GM18858 (cell line): ENCODE measurements at regions not wholly inside any gene's neighbourhood (a gene's known extent, or its start where the extent isn't known, plus 50 kb on each side); places are given as distances from the start of the nearest gene placed in this dataset.

Experiments used
- ATAC-seq: cut with Tn5 transposase; IDR thresholded peaks from one replicate; pipeline ENCODE4 v1.9.1; 2021; ENCODE audit not compliant: unreplicated experiment

DNA sequence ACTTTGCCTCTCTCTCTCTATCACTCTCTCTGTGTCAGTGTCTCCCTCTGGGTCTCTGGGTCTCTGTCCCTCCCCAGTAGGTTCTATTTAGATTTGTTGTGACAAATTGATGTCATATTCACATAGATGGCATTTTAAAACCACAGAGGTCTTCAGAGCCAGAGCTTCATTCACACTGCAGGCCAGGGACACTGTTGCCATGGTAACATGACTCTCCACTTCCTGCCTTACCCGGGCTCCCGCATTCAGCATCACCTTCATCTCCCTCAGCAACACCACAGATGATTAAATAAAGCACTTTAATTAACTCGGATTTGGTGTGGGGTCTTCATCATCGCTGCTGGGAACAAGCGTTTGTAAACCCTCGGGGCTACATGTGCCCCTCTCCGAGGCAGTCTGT, 132.6 kb downstream of the ETS2 start:
- ATAC-seq, result no peak

DNA sequence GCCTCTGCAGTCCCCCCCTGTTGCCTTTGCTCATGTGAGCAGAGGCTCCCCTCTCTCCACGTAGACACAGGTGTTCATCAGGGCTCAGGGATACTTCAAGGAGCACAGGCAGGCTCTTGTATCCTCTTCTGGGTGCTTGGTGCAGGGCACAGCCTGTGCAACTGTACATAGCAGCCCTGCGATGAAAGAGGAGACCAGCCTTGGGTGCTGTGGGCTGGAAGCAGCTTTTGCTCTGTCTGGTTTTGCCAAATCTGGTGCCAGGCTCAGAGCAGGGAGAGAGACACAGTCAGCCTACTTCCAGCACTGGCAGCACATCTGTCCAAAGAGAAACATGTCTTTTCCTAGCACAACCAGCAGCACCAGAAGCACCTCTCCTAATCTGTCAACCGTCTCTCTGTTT, 132.1 kb downstream of the ETS2 start:
- ATAC-seq, result no peak

DNA sequence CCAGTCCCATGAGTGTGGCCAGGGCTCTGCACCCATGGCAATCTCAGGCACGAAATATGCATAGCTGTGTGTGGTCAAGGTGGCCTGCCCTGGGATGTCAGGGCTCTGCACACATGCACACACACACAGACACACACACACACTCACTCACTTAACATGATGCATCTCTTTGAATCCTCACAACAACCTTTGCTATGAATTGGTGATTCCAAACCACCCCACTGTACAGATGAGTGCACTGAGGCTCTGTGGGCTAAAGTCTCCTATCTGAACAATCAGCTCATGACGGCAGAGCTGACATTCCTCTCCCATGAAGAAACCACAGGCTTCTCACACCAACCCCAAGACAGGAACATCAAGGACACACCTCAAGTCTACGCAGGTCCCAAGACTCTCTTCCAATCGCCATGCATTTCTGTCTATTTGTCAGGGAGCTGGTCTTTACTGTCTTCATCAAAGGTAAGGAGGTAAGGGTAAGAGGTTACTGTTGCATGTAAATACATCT, 131.6 kb downstream of the ETS2 start:
- no peak for ATAC-seq

DNA sequence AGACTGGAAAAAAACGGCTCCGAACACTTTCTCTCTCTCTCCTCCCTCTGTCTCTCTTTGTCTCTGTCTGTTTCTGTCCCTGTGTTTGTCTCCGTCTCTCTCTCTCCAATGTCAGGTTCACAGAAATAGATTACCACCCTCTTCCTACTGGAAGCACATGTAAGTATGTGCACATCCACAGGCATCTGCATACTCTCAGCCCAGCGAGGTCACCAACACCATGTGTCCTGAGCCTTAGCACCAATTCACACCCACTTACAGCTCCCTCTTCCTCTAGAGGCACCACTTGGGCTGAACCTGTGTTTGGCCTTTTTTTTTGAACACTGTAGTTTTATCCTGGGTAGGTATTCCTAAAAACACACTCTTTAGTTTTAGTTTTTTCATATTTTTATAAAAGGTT, 130.5 kb downstream of the ETS2 start:
- ATAC-seq, result no peak

DNA sequence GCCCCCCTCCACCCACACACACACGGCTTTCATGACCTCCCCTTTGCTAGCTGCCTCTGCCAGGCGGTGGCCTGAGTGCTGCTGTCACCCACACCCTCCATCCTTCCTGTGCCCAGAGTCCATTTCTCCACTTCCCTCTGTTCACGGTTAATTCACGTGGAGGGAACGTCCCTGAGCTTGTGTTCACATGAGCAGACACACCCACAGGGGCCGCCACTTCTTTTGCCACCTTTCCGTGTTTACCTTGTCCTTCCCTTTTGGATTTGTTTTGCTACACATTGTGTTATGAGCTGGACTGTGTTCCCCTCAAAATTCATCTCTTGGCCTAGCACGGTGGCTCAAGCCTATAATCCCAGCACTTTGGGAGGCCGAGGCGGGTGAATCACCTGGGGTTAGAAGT, 128.0 kb downstream of the ETS2 start:
- no peak for ATAC-seq

DNA sequence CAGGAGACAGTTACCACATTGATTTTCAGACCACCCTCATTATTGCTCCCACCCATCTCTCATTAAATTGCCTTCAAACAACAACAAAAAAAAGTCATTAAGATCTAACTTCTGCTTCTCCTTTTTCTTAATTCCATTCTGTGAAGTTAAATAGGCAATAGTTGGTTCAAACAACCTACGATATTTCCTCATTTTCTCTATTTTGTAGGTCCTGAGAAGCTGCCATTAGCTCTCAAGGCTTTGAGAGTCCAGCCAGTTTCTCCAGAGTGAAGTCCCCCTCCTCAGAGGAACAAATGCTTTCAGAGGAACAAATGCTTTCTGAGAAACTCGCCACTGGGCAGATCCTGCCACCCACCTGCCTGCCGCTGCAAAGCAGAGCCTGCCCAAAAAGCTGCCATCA, 125.6 kb downstream of the ETS2 start:
- no peak for ATAC-seq

DNA sequence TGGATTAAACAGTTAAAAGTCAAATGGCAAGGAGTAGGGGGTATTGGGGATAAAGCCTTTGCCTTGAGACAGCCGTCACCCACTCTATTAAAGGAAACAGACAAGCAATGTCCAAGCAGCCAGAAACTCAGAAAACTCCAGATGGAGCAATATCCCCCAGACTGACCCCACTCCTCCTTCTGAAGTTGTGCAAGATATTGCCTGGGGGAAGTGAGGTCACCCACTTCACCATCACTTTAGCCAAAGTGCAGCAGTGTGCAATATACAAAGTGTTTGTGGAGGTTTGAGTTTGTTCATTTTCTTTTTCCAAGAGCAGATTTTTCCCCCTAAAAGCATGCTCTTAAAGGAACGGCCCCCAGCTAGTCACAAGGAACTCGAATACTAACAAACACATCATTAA, 125.1 kb downstream of the ETS2 start:
- no peak for ATAC-seq

DNA sequence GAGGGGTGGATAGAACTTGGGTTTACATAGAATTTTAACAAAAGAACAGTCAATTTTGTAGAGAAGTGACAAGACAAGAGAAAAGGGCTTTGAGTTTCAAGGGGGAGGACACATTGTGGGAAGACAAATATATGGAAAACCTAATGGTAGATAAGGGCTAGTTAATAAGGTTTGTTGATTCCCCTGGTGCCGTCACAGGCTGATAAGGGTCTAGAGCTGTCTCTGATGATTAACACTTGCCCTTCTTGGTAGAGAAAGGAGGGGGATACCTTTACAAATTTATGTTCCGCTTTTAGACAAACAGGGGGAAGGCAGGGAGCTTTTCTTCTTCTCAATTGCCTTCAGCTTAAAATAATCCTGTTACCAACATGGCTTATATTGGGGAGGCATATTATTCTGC, 124.3 kb downstream of the ETS2 start:
- no peak for ATAC-seq

DNA sequence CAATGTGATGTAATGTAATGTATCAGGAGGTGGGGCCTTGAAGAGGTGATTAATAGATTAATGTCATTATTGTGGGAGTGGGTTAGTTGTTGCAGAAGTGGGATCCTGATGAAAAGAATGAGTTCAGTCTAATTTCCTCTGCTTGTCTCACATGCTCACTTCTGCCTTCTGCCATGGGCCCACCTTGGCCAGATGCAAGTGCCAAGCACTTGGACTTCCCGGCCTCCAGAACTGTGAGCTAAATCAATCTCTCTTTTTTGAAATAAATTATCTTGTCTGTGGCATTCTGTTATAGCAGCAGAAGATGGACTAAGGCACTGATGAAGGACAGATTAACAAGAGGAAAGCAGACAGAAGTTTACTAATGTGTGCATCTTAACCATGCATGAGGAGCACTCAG, 123.9 kb downstream of the ETS2 start:
- no peak for ATAC-seq

DNA sequence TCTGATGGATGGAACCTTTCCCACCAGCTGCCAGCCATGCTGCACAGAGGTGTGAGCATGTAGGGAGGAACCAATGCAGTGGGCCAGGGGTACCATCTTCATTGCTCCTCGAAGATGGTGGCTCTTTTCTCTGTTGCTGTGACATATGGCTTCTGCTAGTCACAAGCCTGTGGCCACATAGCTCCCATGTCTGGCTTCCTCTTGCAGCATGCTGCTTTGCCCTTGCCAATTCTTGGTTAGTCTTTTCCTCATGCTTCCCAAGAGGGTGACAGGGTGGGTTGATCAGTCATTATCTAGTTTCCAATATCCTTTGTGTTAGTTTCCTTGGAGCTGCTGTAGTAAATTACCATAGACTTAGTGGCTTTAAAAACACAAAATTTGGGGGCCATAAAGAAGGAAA, 123.4 kb downstream of the ETS2 start:
- ATAC-seq, result no peak

DNA sequence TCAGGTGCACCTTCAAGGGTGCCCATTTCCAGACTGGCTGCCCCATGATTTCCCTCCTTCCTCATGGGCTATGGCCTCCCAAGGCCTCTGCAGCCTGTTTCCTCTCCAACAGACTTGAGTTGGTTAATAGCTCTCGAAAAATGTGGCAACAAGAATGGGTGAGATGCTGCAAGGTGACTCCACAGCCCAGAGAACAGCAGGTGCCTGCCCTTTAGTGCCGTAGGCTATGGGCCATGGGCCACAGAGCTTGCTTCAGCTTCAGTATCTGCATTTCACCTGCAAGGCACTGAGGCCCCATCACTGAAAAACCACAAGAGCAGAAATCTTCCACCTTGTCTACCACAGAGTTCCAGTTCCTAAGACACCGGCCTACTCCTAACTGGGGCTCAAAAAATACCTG, 122.0 kb downstream of the ETS2 start:
- ATAC-seq, result no peak

DNA sequence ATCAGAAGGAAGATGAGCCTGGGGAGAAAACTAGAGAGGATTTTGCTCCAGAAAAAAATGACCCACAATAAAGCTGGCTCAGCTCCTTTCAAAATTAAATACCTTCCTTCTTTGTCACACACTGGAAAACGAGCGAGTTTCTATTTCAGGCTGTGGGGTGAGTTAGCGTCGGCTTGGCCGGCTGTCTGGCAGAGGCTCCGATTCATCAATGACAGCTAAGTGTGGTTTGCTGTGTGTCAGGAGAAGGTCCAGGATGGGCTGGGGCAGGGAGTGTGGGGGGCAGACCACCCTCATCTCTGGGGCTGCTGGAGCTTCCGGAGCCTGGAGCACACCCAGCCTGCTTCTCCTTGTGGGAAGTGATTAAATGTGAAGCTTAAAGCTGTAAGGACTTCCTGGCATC, 120.2 kb downstream of the ETS2 start:
- ATAC-seq, result no peak

DNA sequence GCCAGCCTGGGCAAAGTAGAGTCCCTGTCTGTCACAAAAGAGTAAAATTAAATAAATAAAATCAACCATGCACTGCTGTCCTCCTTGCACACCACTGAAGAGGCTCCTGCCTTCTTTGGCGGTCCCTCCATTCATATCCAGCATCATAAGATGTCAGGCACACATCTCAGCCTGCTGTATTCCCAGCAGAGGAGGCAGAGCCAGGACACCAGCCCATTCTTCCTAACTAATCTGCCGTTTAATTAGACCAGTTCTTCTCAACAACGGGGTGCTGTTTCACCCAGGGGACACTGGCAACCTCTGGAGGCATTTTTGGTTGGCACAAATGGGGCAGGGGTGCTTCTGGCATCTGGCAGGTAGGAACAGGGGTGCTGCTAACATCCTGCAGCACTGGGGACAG, 119.7 kb downstream of the ETS2 start:
- ATAC-seq, result no peak

DNA sequence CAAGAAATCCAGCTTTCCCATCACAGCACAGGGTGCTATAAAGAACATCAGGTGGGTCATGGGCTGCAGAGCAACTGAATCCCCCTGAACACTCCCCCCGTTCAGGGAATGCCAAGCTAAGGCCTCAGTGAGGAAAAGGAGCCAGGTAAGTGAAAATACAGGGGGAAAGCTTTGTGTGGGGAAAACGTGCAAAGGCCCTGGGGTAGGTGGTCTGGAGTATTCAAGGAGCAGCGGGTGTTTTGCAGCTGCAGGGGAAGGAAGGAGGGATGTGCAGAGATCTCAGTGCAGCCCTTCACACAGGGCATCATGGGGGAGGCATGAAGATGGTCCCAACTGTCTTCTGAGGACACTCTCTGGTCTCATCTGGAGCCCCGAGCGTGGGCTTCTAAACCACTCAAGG, 119.2 kb downstream of the ETS2 start:
- no peak for ATAC-seq

DNA sequence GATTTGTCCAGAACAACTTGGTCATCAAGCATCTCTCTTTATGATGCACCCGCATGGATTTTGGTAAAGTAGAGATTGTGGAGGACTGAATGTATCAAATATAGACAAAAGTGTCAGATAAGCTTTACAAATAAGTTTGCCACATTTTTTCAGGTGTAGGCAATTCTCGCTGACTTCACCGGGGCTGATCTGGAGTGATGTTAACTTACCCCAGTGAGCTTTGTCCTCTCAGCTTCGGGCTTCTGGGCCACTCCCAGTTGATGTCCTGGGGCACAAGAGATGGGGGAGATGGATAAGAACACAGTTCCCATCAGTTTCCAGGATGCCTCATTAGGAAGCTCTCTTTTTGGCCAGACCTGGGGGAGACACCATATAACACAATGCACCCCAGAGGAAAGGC, 117.7 kb downstream of the ETS2 start:
- no peak for ATAC-seq

DNA sequence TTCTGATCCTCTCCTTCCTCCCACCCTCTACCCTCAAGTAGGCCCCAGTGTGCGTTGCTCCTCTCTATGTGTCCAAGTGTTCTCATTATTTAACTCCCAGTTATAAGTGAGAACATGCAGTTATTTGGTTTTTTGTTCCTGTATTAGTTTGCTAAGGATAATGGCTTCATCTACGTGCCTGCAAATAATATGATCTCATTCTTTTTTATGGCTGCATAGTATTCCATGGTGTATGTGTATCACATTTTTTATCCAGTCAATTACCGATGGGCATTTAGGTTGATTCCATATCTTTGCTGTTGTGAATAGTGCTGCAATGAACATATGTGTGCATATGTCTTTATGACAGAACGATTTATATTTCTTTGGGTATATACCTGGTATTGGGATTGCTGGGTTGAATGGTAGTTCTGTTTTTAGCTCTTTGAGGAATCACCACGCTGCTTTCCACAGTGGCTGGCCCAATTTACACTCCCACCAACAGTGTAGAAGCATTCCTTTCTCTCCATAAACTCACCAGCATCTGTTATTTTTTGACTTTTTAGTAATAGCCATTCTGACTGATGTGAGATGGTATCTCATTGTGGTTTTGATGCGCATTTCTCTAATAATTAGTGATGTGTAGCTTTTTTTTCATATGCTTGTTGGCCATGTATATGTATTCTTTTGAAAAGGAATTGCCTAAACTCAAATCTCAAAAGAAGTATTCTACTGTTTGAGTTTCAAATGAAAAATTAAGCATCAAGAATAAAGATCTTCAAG, 116.9 kb downstream of the ETS2 start:
- ATAC-seq, result no peak

DNA sequence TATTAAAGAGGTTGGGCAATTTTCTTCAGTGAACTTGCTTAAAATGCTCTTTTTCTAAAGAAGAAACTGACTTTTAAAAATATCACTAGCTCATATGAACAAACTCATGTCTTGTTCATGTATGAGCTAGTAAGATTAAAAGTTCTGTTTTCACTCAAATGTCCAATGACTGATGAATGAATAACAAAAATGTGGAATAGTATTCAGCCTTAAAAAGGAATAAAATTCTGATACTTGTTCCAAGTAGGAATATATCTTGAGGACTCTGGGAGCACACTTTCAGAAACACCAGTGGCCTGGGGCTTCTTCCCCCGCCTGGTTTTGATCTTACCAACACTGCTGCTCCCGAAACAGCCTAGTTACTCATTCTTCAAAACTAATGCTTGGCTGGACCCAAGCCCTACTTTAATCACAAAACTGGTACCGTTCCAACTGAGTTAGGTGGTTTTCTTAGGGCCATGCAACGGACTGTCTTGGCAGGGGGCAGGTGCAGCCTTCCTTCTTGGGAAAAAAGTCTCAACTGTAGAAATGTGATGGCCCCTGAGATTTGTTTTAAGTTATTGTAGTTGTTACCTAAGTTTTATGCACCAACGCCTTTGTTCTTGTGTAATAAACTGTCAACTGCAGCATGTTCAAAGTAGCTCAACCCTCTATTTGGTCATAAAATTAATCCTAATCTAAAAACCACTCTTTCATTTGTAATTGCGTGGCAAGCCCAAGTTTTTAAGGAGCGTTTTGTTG, 116.0 kb downstream of the ETS2 start:
- ATAC-seq, result no peak

DNA sequence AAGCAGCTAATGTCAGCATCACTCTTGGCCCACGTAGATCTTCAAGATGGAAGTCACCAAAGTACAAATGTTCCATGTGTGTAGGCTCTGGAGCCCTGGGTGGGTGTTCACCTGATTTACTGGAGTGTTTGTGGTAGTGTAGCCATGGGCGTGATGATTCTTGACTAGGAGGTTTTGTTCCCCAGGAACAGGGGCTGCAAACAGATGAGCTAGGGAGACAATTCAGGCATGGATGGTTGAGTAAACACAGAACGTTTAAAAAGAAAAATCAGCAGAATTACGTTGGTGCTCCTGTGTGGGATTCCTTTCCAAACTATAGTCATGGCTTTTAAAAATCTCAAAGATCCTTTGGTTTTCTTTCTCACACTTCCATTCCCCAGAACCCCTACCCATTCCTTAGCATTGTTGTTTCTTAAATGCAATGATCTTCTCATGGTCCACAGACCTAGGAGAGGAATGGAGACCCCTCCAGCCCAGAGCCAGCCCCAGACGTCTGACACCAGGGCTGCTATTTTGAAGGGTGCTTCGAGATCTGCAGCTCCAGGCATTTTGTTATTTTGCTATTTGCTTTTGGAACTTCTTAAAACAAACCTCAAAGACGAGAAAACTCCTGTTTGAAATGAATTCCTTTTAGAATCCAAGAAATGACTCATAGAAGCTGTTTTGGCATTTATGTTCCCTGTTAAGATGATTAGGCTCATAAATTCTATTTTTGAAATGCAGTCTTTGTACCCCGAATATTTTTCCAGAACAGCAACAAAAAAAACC, 115.1 kb downstream of the ETS2 start:
- no peak for ATAC-seq

DNA sequence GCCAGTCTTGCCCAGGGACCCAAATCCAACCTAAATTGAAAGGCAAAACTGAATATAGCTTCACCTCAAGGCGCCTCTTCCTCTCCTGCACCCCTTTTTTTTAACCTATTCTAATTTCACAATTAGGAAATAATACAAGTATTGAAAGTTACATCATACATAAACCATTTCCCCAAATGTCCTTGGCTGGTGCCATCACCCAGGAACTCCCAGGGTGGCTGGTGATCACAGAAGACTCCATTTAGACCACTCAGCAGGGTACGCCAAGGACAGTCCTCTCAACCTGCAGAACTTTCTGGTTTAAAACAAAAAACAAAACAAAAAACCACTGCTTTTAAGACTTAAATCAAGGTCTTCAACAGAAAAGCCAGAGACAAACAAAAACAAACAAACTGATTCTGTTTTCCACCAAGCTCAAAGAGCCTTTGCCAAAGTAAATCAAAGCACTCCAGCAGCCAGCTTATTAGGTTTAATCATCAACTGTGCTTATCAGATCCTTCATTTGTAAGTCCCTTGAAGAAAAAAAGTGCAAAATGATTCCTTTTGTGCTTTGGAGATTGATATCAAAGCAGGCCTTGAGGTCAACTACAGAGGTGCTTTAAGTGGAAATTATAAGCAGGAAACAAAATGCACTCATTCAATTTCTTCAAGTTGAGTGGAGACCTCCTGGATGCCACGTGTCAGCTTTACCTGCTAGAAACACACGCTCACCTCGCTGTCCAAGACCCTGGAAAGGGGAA, 113.0 kb downstream of the ETS2 start:
- ATAC-seq, result no peak

DNA sequence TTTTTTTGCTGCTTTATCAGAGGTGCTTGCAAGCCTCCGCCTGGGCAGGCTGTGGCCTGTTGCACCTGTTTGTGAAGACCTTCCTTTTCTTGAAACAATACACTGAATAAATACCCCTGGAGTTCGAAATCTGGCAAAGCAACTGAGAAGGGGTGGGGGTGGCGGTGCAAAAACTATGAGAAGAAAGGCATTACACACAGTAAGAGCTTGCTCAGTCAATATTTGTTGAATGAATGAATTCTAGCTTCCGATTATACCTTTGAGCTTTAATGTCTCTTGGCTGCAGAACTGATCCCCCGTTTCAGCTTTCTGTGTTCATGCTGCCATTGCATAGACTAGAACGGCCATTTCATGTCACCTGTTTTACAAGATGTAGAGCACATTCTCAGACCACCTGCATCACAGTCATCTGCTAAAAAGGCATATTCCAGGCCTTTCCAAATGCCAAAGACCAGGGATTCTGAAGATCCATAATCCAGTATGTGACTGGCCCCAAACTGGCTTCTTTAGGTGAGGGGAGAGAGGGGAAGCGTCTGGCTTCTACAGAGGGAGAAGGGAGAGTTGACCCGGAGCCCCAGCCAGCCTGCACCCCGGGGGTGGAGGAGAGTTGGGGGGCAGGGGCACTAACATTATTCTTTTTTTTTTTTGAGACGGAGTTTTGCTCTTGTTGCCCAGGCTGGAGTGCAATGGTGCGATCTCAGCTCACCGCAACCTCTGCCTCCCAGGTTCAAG, 111.5 kb downstream of the ETS2 start:
- no peak for ATAC-seq
